ENCODE measurements at regions not wholly inside any gene's neighbourhood (a gene's known extent, or its start where the extent isn't known, plus 50 kb on each side); places are given as distances from the start of the nearest gene placed in this dataset.

DNA sequence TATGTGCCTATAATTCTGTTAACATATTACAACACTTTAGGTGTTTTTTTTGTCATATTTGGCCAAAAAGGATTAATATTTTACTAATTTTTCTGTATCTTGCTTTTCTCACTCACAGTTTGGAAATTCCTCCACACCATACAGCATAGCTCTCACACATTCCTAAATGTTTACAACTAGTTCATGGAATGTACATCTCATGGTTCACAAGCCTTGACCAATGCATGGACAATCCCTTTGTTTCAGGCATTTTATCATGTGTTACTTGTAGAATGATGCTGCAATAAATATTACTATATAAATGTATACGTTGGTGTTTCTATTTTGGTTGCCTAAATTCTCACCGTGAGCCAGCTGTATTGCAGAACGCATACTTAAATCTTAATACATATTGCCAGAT, 80.5 kb upstream of the SPATA31C2 start:
- H3K9me3 Mint-ChIP-seq (ENCODE audit: unreplicated experiment) = peaks cover 4% of the 10 kb centered on the region
- H3K27me3 Mint-ChIP-seq (ENCODE audit: unreplicated experiment) = no peaks in the 10 kb centered on the region
- no peak overlapping the region for H3K27ac Mint-ChIP-seq (ENCODE audit: unreplicated experiment)
- peaks cover 15% of the 10 kb centered on the region for H3K4me1 Mint-ChIP-seq (ENCODE audit: low read depth, unreplicated experiment)
- no peak overlapping the region for H3K4me3 Mint-ChIP-seq (ENCODE audit: unreplicated experiment)
- TF ChIP-seq, protein P1, sequence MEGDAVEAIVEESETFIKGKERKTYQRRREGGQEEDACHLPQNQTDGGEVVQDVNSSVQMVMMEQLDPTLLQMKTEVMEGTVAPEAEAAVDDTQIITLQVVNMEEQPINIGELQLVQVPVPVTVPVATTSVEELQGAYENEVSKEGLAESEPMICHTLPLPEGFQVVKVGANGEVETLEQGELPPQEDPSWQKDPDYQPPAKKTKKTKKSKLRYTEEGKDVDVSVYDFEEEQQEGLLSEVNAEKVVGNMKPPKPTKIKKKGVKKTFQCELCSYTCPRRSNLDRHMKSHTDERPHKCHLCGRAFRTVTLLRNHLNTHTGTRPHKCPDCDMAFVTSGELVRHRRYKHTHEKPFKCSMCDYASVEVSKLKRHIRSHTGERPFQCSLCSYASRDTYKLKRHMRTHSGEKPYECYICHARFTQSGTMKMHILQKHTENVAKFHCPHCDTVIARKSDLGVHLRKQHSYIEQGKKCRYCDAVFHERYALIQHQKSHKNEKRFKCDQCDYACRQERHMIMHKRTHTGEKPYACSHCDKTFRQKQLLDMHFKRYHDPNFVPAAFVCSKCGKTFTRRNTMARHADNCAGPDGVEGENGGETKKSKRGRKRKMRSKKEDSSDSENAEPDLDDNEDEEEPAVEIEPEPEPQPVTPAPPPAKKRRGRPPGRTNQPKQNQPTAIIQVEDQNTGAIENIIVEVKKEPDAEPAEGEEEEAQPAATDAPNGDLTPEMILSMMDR (IDR thresholded peaks at IDR 0.05; ENCODE audit: partially characterized antibody, unreplicated experiment) = no peak
- no peak for DNase-seq
- peaks cover 5% of the 10 kb centered on the region for H3K36me3 Mint-ChIP-seq (ENCODE audit: unreplicated experiment)

- H3K4me3 Mint-ChIP-seq (ENCODE audit: unreplicated experiment) = no peak overlapping the region
- no peaks in the 10 kb centered on the region for H3K27me3 Mint-ChIP-seq (ENCODE audit: unreplicated experiment)
- peaks cover 2% of the 10 kb centered on the region for H3K9me3 Mint-ChIP-seq (ENCODE audit: unreplicated experiment)
- DNase-seq = no peak
- no peak overlapping the region for H3K27ac Mint-ChIP-seq (ENCODE audit: unreplicated experiment)
- peaks cover 13% of the 10 kb centered on the region for H3K4me1 Mint-ChIP-seq (ENCODE audit: low read depth, unreplicated experiment)
- TF ChIP-seq, protein P1 (IDR thresholded peaks at IDR 0.05; ENCODE audit: partially characterized antibody, unreplicated experiment) = no peak
- peaks cover 6% of the 10 kb centered on the region for H3K36me3 Mint-ChIP-seq (ENCODE audit: unreplicated experiment)
These were observed 78.1 kb upstream of the SPATA31C2 start for GRCh38 chr9:88216126-88216995.

DNA sequence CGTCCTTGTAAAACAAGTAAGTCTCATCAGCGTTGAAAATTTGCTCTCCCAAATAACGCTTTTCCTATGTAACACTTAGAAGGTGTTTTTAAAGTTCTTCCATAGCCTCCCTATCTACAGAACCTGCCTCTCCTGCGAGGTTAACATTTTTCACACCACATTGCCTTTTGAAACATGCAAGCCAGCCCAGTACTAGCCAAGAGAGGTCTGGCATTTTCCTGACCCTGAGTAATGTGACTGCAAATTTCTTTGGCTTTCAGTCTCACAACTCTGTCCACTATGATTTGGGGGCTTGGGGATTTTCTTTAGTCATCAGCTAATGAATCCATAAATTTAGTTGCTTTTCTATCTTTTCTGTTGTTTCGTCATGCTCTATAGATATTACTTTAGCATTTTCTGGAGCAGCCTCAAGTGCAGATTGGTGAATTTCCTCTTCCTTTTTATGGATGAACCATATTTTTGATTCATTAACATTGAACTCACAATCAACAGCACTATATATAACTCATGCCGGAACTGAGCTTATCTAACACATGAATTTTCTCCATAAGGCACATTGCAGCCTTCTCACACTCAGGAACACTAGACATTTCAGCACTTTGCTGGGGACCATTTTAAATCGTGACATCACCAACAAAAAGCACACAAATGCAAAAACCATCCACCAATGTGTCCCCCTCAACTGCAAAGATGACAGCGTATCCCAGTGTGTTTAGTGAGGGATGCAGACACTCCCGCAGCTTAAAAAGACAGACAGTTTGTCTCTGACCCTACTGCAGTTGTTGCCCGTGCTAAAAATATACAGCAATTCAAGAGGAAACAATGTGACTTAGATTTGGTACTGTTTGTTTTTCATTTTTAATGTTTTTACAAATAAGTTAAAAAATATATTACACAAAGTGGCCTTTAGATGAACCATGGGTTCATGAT, 77.2 kb upstream of the SPATA31C2 start:
- TF ChIP-seq, protein P1 (IDR thresholded peaks at IDR 0.05; ENCODE audit: partially characterized antibody, unreplicated experiment) = no peak
- Mint-ChIP-seq H3K4me1 (ENCODE audit: low read depth, unreplicated experiment) (peaks cover 8% of the 10 kb centered on the region), H3K27me3 (ENCODE audit: unreplicated experiment) (no peaks in the 10 kb centered on the region), H3K27ac (ENCODE audit: unreplicated experiment) (no peak overlapping the region), H3K36me3 (ENCODE audit: unreplicated experiment) (peaks cover 6% of the 10 kb centered on the region), H3K9me3 (ENCODE audit: unreplicated experiment) (no peaks in the 10 kb centered on the region), H3K4me3 (ENCODE audit: unreplicated experiment) (no peak overlapping the region)
- DNase-seq = no peak

- TF ChIP-seq, protein P1 (IDR thresholded peaks at IDR 0.05; ENCODE audit: partially characterized antibody, unreplicated experiment) = no peak
- no peak overlapping the region for H3K4me3 Mint-ChIP-seq (ENCODE audit: unreplicated experiment)
- no peaks in the 10 kb centered on the region for H3K27me3 Mint-ChIP-seq (ENCODE audit: unreplicated experiment)
- no peak overlapping the region for H3K27ac Mint-ChIP-seq (ENCODE audit: unreplicated experiment)
- H3K9me3 Mint-ChIP-seq (ENCODE audit: unreplicated experiment) = no peaks in the 10 kb centered on the region
- no peaks in the 10 kb centered on the region for H3K4me1 Mint-ChIP-seq (ENCODE audit: low read depth, unreplicated experiment)
- H3K36me3 Mint-ChIP-seq (ENCODE audit: unreplicated experiment) = no peaks in the 10 kb centered on the region
- no peak for DNase-seq
These were observed 64.0 kb upstream of the SPATA31C2 start for GRCh38 chr9:88202321-88202720.

All from glutamatergic neuron (in vitro differentiated cells).